Sigmoid colon (tissue), 3 donors: ENCODE measurements at regions not wholly inside any gene's neighbourhood (a gene's known extent, or its start where the extent isn't known, plus 50 kb on each side); places are given as distances from the start of the nearest gene placed in this dataset.

Source experiments
- POLR2A ChIP-seq, 2 donors: fragments of 450-650 bp; IDR thresholded peaks; one replicate each; pipeline ENCODE4 v1.6.1; 2016; ENCODE audit warnings: antibody characterized with exemption in 2 of 2, mild to moderate bottlenecking in 2 of 2, moderate library complexity in 2 of 2
- TF ChIP-seq, protein P1 (sequence below), 4 experiments: fragments of 450-650 bp in 3 of 4; fragments of 200-600 bp in 1 of 4; IDR thresholded peaks; one replicate each; pipeline ENCODE4 v1.5.1; 2016 to 2019; ENCODE audit warnings: antibody characterized with exemption in 4 of 4, mild to moderate bottlenecking in 3 of 4, moderate library complexity in 2 of 4

DNA sequence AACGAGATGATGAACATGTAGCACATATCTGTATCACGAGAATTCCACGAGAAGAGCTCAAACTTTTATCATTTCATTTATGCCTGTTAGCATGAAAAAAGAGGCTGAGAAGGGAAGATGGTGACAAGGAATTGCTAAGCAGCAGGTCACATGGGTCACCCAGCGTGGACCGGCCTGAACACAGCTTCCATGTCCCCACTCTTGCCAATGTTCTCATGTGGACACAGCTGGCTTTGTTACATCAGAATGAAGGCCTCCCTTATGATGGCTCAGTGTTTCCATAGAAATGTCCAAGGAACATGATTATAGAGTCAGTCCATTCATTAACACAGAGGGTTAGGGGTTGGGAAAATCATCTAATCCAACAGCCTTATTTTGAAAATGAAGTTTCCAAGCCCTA lies 215.4 kb downstream of the CMPK2 start:
- TF ChIP-seq, protein P1, sequence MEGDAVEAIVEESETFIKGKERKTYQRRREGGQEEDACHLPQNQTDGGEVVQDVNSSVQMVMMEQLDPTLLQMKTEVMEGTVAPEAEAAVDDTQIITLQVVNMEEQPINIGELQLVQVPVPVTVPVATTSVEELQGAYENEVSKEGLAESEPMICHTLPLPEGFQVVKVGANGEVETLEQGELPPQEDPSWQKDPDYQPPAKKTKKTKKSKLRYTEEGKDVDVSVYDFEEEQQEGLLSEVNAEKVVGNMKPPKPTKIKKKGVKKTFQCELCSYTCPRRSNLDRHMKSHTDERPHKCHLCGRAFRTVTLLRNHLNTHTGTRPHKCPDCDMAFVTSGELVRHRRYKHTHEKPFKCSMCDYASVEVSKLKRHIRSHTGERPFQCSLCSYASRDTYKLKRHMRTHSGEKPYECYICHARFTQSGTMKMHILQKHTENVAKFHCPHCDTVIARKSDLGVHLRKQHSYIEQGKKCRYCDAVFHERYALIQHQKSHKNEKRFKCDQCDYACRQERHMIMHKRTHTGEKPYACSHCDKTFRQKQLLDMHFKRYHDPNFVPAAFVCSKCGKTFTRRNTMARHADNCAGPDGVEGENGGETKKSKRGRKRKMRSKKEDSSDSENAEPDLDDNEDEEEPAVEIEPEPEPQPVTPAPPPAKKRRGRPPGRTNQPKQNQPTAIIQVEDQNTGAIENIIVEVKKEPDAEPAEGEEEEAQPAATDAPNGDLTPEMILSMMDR (IDR thresholded peaks at IDR 0.05), result no peak
- TF ChIP-seq POLR2A (IDR thresholded peaks at IDR 0.05), result no peak
